ENCODE measurements at regions not wholly inside any gene's neighbourhood (a gene's known extent, or its start where the extent isn't known, plus 50 kb on each side); places are given as distances from the start of the nearest gene placed in this dataset.

DNA sequence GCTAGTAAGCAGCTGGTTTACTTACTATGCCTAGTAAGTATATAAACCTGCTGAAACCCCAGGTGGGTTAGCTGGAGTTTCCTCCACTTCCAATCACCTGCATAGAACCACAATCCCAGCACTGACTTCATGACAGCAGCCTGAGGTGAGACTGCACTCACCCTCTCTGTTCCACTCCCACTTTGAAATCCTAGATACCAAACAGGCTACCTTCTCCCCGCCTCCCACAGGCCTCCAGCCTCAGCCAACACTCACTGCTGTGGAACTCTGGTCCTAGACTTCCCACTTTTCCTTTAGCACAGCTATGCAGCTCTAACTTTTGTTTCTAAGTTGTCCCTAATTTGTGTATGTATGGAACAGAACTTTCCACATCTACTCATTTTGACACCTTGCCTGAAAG lies 149.7 kb upstream of the ARID1B start:
- no peak overlapping the region for H2AFZ ChIP-seq (ENCODE audit: low read length)
- H3K27me3 ChIP-seq (replicated peaks; ENCODE audit: insufficient read depth, low read length) = no peaks in the 10 kb centered on the region

DNA sequence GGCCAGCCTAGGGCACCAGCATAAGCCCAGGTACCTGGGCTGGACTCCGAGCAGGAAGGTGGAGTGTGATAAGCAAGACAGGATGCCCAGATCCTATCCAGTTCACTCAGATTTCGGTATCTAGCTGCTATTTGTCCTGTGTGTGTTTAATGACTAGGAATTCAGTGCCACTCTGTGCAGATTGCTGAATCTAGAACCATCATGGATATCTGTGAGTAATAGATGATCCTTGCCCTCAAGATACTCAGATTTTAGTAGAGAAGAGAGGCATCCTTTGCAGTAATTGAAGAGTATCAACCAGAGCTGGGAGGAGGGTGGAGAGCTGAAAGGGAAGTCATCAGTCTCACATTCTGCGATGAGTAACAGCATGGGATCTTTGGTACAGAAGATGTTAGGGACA lies 155.0 kb upstream of the ARID1B start:
- Histone ChIP-seq H3K4me2 (ENCODE audit: low read depth, low read length) (no peak overlapping the region), H3K36me3 (replicated peaks; ENCODE audit: insufficient read depth, low read length) (no peaks in the 10 kb centered on the region), H3K79me2 (ENCODE audit: low read length) (no peaks in the 10 kb centered on the region), H3K4me3 (ENCODE audit: low read length) (no peak overlapping the region), H2AFZ (ENCODE audit: low read length) (no peak overlapping the region), H4K20me1 (ENCODE audit: insufficient read depth, low read length) (no peaks in the 10 kb centered on the region), H3K9me2 (replicated peaks; ENCODE audit: insufficient read depth, low read length) (no peaks in the 10 kb centered on the region), H3K9ac (ENCODE audit: low read length) (no peak overlapping the region), H3K9me3 (replicated peaks; ENCODE audit: insufficient read depth, low read length) (no peaks in the 10 kb centered on the region), H3K27me3 (replicated peaks; ENCODE audit: insufficient read depth, low read length) (no peaks in the 10 kb centered on the region), H3F3A (ENCODE audit: insufficient read depth, low read length) (no peaks in the 10 kb centered on the region), H3K4me1 (ENCODE audit: low read length) (no peaks in the 10 kb centered on the region), H3K27ac (ENCODE audit: low read length) (no peak overlapping the region)
- no peak for TF ChIP-seq EZH2phosphoT487 (IDR thresholded peaks at IDR 0.05; ENCODE audit: low read length)
- TF ChIP-seq, protein P1, sequence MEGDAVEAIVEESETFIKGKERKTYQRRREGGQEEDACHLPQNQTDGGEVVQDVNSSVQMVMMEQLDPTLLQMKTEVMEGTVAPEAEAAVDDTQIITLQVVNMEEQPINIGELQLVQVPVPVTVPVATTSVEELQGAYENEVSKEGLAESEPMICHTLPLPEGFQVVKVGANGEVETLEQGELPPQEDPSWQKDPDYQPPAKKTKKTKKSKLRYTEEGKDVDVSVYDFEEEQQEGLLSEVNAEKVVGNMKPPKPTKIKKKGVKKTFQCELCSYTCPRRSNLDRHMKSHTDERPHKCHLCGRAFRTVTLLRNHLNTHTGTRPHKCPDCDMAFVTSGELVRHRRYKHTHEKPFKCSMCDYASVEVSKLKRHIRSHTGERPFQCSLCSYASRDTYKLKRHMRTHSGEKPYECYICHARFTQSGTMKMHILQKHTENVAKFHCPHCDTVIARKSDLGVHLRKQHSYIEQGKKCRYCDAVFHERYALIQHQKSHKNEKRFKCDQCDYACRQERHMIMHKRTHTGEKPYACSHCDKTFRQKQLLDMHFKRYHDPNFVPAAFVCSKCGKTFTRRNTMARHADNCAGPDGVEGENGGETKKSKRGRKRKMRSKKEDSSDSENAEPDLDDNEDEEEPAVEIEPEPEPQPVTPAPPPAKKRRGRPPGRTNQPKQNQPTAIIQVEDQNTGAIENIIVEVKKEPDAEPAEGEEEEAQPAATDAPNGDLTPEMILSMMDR (IDR thresholded peaks at IDR 0.05; ENCODE audit: low read length) = no peak
- TF ChIP-seq EZH2 (optimal IDR thresholded peaks at IDR 0.05; ENCODE audit: low read depth, low read length) = no peak
- no peak for DNase-seq

More for the DNA sequence above, 149.7 kb upstream of the ARID1B start:
- Histone ChIP-seq H3K36me3 (replicated peaks; ENCODE audit: insufficient read depth, low read length) (no peaks in the 10 kb centered on the region), H3K9ac (ENCODE audit: low read length) (no peak overlapping the region), H3K9me3 (replicated peaks; ENCODE audit: insufficient read depth, low read length) (no peaks in the 10 kb centered on the region), H3K79me2 (ENCODE audit: low read length) (no peaks in the 10 kb centered on the region), H3K27ac (ENCODE audit: low read length) (no peak overlapping the region), H4K20me1 (ENCODE audit: insufficient read depth, low read length) (no peaks in the 10 kb centered on the region), H3K4me1 (ENCODE audit: low read length) (no peaks in the 10 kb centered on the region), H3K4me3 (ENCODE audit: low read length) (no peak overlapping the region), H3K9me2 (replicated peaks; ENCODE audit: insufficient read depth, low read length) (no peaks in the 10 kb centered on the region), H3F3A (ENCODE audit: insufficient read depth, low read length) (no peaks in the 10 kb centered on the region), H3K4me2 (ENCODE audit: low read depth, low read length) (no peak overlapping the region)
- DNase-seq = no peak
- TF ChIP-seq, protein P1 (IDR thresholded peaks at IDR 0.05; ENCODE audit: low read length) = no peak
- TF ChIP-seq EZH2phosphoT487 (IDR thresholded peaks at IDR 0.05; ENCODE audit: low read length) = no peak
- TF ChIP-seq EZH2 (optimal IDR thresholded peaks at IDR 0.05; ENCODE audit: low read depth, low read length) = no peak

DNA sequence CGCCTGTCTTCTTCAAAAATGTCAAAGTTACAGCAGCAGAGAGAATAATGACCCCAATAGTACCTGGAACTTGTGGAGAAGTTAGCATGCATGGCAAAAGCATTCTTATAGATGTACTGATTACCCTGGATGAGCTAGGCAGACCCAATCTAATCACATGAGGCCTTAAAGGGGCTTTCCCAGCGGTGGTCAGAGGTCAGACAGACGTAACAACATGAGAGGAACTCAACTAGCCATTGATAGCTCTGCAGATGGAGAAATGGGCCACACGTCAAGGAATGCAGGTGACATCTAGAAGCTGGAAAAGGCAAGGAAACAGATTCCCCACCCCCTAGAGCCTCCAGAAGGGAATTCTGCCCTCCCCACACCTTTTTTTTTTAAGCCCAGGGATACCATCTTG lies 156.8 kb upstream of the ARID1B start:
- TF ChIP-seq EZH2phosphoT487 (IDR thresholded peaks at IDR 0.05; ENCODE audit: low read length) (no peak), EZH2 (optimal IDR thresholded peaks at IDR 0.05; ENCODE audit: low read depth, low read length) (no peak)
- no peak overlapping the region for H3K9ac ChIP-seq (ENCODE audit: low read length)
- H3K9me2 ChIP-seq (replicated peaks; ENCODE audit: insufficient read depth, low read length) = no peaks in the 10 kb centered on the region
- no peak overlapping the region for H3K4me3 ChIP-seq (ENCODE audit: low read length)
- H3K36me3 ChIP-seq (replicated peaks; ENCODE audit: insufficient read depth, low read length) = no peaks in the 10 kb centered on the region
- no peaks in the 10 kb centered on the region for H3F3A ChIP-seq (ENCODE audit: insufficient read depth, low read length)
- no peak overlapping the region for H3K4me2 ChIP-seq (ENCODE audit: low read depth, low read length)
- H3K4me1 ChIP-seq (ENCODE audit: low read length) = no peaks in the 10 kb centered on the region
- no peaks in the 10 kb centered on the region for H3K9me3 ChIP-seq (replicated peaks; ENCODE audit: insufficient read depth, low read length)
- no peak for DNase-seq
- no peaks in the 10 kb centered on the region for H4K20me1 ChIP-seq (ENCODE audit: insufficient read depth, low read length)
- H3K27me3 ChIP-seq (replicated peaks; ENCODE audit: insufficient read depth, low read length) = no peaks in the 10 kb centered on the region
- H3K79me2 ChIP-seq (ENCODE audit: low read length) = no peaks in the 10 kb centered on the region
- H3K27ac ChIP-seq (ENCODE audit: low read length) = no peak overlapping the region
- H2AFZ ChIP-seq (ENCODE audit: low read length) = no peak overlapping the region

DNA sequence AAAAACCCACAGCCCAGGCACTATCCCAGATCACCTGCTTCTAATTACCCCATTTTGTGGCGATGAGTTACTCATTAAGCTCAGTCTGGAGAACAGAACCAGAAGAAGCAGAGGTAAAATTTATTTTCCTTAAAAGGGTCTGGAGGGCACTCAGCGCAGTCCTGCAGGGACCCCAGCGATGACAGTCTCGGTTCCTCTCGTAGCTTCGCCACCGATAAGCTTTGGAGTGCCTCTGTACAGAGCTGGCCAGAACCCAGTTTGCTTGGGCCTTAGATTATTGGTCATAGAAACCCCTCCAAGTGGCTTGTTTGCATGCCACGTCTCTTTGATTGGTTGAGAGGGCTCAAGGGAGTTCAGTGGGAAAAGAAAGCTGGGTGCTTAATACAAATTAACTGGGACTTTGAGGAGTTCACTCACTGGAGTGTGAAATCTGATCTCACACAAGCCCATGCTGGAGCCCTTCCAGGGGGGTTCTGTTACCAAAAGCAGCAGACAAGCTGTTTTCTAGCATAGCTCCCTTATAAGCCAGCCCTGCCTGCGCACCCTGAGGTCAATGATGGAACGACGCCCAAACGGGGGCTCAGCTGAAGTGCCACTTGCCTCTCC lies 158.5 kb upstream of the ARID1B start:
- Histone ChIP-seq H3K4me3 (ENCODE audit: low read length) (no peak overlapping the region), H3K9me3 (replicated peaks; ENCODE audit: insufficient read depth, low read length) (no peaks in the 10 kb centered on the region), H4K20me1 (ENCODE audit: insufficient read depth, low read length) (no peaks in the 10 kb centered on the region), H3K27me3 (replicated peaks; ENCODE audit: insufficient read depth, low read length) (no peaks in the 10 kb centered on the region), H3K79me2 (ENCODE audit: low read length) (no peaks in the 10 kb centered on the region), H3K9me2 (replicated peaks; ENCODE audit: insufficient read depth, low read length) (no peaks in the 10 kb centered on the region), H3F3A (ENCODE audit: insufficient read depth, low read length) (no peaks in the 10 kb centered on the region), H2AFZ (ENCODE audit: low read length) (no peak overlapping the region), H3K9ac (ENCODE audit: low read length) (no peak overlapping the region), H3K36me3 (replicated peaks; ENCODE audit: insufficient read depth, low read length) (no peaks in the 10 kb centered on the region), H3K27ac (ENCODE audit: low read length) (no peak overlapping the region), H3K4me2 (ENCODE audit: low read depth, low read length) (no peak overlapping the region), H3K4me1 (ENCODE audit: low read length) (no peaks in the 10 kb centered on the region)
- TF ChIP-seq EZH2phosphoT487 (IDR thresholded peaks at IDR 0.05; ENCODE audit: low read length) = no peak
- TF ChIP-seq, protein P1 (IDR thresholded peaks at IDR 0.05; ENCODE audit: low read length) = no peak
- no peak for TF ChIP-seq EZH2 (optimal IDR thresholded peaks at IDR 0.05; ENCODE audit: low read depth, low read length)
- DNase-seq = no peak
